Activated B cell treated with CpG ODN at 0.5 μM for 24 hours (primary cell): ENCODE measurements at regions not wholly inside any gene's neighbourhood (a gene's known extent, or its start where the extent isn't known, plus 50 kb on each side); places are given as distances from the start of the nearest gene placed in this dataset.

Experiments
- ATAC-seq: fragments of 200-7000 bp; cut with Tn5 transposase; one replicate; pipeline ENCODE4 v1.10.0; 2021; ENCODE audit warnings: low read depth, mild to moderate bottlenecking, moderate library complexity
- CTCF ChIA-PET: fragments of 350-600 bp; sonication (Branson Sonifier 250); formaldehyde crosslinking; loops from one replicate; lab custom pipeline; 2021; ENCODE audit warnings: antibody characterized with exemption; lab: Charles Lee
- POLR2A ChIA-PET: fragments of 350-600 bp; sonication (Branson Sonifier 250); formaldehyde crosslinking; loops from one replicate; lab custom pipeline; 2021; ENCODE audit warnings: antibody characterized with exemption; lab: Charles Lee
- DNase-seq: peaks from one replicate; pipeline ENCODE4 v3.0.0; 2022
- H3K27ac Mint-ChIP-seq: one replicate; pipeline ENCODE4 v1.8.0; 2020; ENCODE audit warnings: mixed read lengths
- H3K27me3 Mint-ChIP-seq: one replicate; pipeline ENCODE4 v1.8.0; 2021; ENCODE audit warnings: mixed read lengths
- H3K36me3 Mint-ChIP-seq: one replicate; pipeline ENCODE4 v1.8.0; 2021; ENCODE audit warnings: low read depth, mixed read lengths
- H3K4me1 Mint-ChIP-seq: one replicate; pipeline ENCODE4 v1.8.0; 2021; ENCODE audit warnings: mixed read lengths
- H3K4me3 Mint-ChIP-seq: one replicate; pipeline ENCODE4 v1.8.0; 2020; ENCODE audit warnings: mild to moderate bottlenecking, mixed read lengths
- H3K9me3 Mint-ChIP-seq: one replicate; pipeline ENCODE4 v1.8.0; 2020; ENCODE audit warnings: mixed read lengths
- CTCF ChIP-seq: fragments of 200-600 bp; IDR thresholded peaks from one replicate; pipeline ENCODE4 v1.8.0; 2022; ENCODE audit warnings: antibody characterized with exemption, mild to moderate bottlenecking
- intact Hi-C: fragments of 100-400 bp; cut with micrococcal nuclease; formaldehyde crosslinking; loops from one replicate; pipeline ENCODE4 v1.15.1; 2024

- Mint-ChIP-seq H3K27me3 (no peaks in the 10 kb centered on the region), H3K27ac (no peak overlapping the region), H3K36me3 (no peaks in the 10 kb centered on the region), H3K4me1 (no peaks in the 10 kb centered on the region), H3K4me3 (no peak overlapping the region), H3K9me3 (peaks cover 2% of the 10 kb centered on the region)
- ChIA-PET POLR2A (no interaction called here), CTCF (no interaction called here)
- no peak for TF ChIP-seq CTCF
- no peak for DNase-seq
- ATAC-seq, result no peak
- intact Hi-C loops, result no loop called here
Observed at GRCh38 chr14:84864548-84865271, 665.2 kb upstream of the FLRT2 start.

GRCh38 chr14:84871734-84872133, 658.2 kb upstream of the FLRT2 start:
- no peaks in the 10 kb centered on the region for H3K27me3 Mint-ChIP-seq
- H3K36me3 Mint-ChIP-seq, result no peaks in the 10 kb centered on the region
- H3K9me3 Mint-ChIP-seq, result peaks cover 6% of the 10 kb centered on the region
- TF ChIP-seq CTCF, result no peak
- POLR2A ChIA-PET, result no interaction called here
- no peak overlapping the region for H3K27ac Mint-ChIP-seq
- DNase-seq (no peak), ATAC-seq (no peak)
- H3K4me3 Mint-ChIP-seq, result no peak overlapping the region
- CTCF ChIA-PET, result no interaction called here
- no peaks in the 10 kb centered on the region for H3K4me1 Mint-ChIP-seq
- intact Hi-C loops, result no loop called here

- intact Hi-C loops, result no loop called here
- ChIA-PET CTCF (no interaction called here), POLR2A (no interaction called here)
- no peaks in the 10 kb centered on the region for H3K4me1 Mint-ChIP-seq
- ATAC-seq (no peak), DNase-seq (no peak)
- H3K4me3 Mint-ChIP-seq, result no peak overlapping the region
- H3K36me3 Mint-ChIP-seq, result no peaks in the 10 kb centered on the region
- H3K27ac Mint-ChIP-seq, result no peak overlapping the region
- no peak for TF ChIP-seq CTCF
- H3K9me3 Mint-ChIP-seq, result peaks cover 5% of the 10 kb centered on the region
- H3K27me3 Mint-ChIP-seq, result no peaks in the 10 kb centered on the region
Observed at GRCh38 chr14:84874436-84874835, 655.5 kb upstream of the FLRT2 start.

- H3K36me3 Mint-ChIP-seq, result no peaks in the 10 kb centered on the region
- H3K9me3 Mint-ChIP-seq, result peaks cover 4% of the 10 kb centered on the region
- no peak overlapping the region for H3K4me3 Mint-ChIP-seq
- POLR2A ChIA-PET, result no interaction called here
- H3K27ac Mint-ChIP-seq, result no peak overlapping the region
- CTCF ChIA-PET, result no interaction called here
- intact Hi-C loops, result no loop called here
- TF ChIP-seq CTCF, result no peak
- H3K27me3 Mint-ChIP-seq, result no peaks in the 10 kb centered on the region
- no peaks in the 10 kb centered on the region for H3K4me1 Mint-ChIP-seq
- no peak for ATAC-seq
- no peak for DNase-seq
Observed at GRCh38 chr14:84877061-84877460, 652.9 kb upstream of the FLRT2 start.

GRCh38 chr14:84882830-84883229, 647.1 kb upstream of the FLRT2 start:
- ChIA-PET POLR2A (no interaction called here), CTCF (no interaction called here)
- no peak for DNase-seq
- Mint-ChIP-seq H3K9me3 (peaks cover 6% of the 10 kb centered on the region), H3K27ac (no peak overlapping the region), H3K36me3 (no peaks in the 10 kb centered on the region), H3K27me3 (no peaks in the 10 kb centered on the region), H3K4me1 (no peaks in the 10 kb centered on the region), H3K4me3 (no peak overlapping the region)
- TF ChIP-seq CTCF, result no peak
- intact Hi-C loops, result no loop called here
- ATAC-seq, result no peak
